Central memory CD4-positive, alpha-beta T cell (primary cell): ENCODE measurements at regions not wholly inside any gene's neighbourhood (a gene's known extent, or its start where the extent isn't known, plus 50 kb on each side); places are given as distances from the start of the nearest gene placed in this dataset.

Experiments used
- DNase-seq: peaks from one replicate; pipeline ENCODE4 v3.0.0; 2022

DNA sequence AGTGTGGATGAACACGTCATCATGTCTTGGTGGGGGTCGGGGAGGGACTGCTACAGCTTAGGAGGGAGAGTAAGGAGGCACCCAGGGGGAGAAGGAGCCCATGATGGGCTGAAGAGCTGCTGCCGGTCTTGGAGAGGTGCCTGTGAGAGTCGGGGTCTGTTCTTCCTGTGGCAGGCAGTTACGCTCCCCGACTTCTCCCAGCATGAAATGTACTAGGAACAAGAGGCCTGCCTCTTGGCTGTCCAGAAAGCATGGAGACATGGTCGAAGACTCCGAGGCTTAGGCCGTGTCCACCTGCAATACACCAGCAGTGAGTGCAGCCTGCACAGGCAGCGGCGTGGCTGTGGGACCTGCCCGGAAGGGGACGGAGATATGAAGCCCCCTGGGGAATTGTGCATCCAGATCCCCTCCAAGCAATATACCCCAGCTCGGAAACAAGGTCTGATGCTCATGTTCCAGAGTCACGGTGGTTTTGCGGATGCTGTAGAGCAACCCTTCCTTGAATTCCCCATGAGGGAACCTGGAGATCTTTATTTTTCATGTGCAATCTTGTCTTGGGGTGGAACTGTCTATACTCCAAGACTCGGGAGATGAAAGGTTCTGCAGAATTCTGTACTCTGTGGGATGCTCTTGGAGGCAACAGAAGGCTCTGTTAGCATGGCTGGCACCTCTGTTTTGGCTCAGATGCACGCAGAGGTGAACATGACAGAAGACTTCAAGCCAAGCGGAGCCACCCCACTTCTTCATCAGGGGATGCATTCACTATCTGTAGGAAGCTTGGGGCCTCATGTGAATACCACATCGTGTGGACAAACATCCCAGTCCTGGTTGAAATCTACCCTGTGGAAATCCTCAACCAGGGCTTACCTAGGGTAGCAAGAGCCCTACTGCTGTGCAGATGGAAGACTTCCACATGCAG is 374.9 kb upstream of the IRX4 start:
- DNase-seq: no peak

GRCh38 chr5:2256691-2257280 is 374.1 kb upstream of the IRX4 start:
- DNase-seq: no peak

GRCh38 chr5:2255915-2256690 is 373.4 kb upstream of the IRX4 start:
- DNase-seq: no peak

- no peak for DNase-seq
Measured at GRCh38 chr5:2254880-2255750, 372.4 kb upstream of the IRX4 start.

DNA sequence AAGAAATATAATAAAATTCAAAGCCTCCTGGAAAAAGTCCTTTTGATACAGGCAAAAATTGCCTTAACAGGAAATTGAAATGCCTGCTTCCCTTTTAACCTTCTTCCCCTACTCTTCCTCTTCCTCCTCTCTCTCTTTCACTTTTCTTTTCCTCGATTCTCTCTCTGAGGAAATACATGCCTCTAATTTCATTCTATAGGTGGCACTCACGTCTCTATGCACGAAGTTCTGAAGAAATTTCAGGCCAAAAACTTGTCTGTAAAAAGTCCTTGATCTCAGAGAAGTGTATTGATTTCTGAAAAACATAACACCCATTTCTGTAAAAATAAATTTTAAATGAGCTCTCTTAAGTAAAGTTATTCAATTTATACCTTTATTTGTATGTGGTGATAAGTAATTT is 371.7 kb upstream of the IRX4 start:
- no peak for DNase-seq

DNA sequence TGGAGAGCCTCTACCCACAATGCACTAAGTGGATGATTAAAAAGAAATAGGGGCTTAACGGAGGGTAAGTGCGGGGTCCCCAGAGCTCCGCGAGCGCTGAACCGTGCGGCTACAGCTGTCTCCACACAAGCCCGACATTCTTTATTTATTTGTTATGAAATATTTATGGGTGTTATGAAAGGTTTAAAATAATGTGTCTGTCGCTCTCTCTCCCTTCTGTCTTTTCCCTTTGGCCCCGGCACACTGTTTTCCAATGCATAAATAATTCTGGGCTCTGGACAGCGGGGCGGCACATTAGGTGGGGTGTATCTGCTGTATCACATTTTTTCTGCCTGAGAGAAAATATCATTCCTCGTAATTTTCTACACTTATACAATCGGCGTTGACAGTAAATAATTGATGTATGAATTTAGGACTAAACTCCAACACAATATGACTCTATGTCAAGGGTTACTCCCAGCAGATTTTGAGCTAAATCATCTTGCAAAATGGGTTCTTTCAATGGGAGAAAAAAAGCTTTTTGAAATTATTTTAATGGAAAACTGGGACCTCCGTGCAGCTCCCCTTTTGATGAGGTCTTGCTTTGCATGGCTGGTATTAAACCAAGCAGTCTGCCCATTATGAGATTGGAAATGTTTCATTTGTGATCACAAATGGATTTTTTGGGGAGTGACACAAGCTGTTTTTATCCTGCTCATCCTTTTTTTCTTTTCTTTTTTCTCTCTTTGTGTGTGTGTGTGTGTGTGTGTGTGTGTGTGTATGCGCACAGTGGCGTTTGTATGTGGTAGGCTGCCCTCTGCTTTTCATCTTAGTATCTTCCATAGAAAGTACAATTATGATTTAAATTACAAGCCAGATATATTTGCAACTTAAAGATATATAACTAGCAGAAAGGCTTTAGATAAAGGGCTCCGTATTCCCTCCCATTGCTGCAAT is 370.6 kb upstream of the IRX4 start:
- no peak for DNase-seq

DNA sequence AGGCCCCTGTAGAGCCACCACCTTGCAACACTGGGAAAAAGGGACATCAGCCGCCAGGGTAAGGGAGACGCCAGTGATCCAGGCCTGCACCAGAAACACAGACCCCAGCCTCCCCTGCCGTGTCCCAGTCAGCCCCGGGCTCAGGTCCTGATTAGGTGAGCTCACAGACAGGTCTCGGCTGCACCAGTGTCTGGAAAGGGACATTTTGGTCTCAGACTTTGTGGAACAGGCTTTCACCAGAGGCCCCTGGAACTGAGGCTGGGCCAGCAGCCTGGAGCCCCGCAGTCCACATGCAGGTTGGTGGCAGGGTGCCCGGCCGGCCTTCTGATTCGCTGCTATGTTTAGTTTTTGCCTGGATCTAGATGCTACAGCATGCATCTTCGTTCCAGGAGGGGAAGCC is 369.0 kb upstream of the IRX4 start:
- DNase-seq: no peak

- DNase-seq: no peak
Measured at GRCh38 chr5:2251298-2251697, 368.6 kb upstream of the IRX4 start.

GRCh38 chr5:2250365-2250950 is 367.7 kb upstream of the IRX4 start:
- no peak for DNase-seq

- no peak for DNase-seq
Measured at GRCh38 chr5:2249442-2249841, 366.7 kb upstream of the IRX4 start.

- DNase-seq: no peak
Measured at GRCh38 chr5:2249026-2249425, 366.3 kb upstream of the IRX4 start.

DNA sequence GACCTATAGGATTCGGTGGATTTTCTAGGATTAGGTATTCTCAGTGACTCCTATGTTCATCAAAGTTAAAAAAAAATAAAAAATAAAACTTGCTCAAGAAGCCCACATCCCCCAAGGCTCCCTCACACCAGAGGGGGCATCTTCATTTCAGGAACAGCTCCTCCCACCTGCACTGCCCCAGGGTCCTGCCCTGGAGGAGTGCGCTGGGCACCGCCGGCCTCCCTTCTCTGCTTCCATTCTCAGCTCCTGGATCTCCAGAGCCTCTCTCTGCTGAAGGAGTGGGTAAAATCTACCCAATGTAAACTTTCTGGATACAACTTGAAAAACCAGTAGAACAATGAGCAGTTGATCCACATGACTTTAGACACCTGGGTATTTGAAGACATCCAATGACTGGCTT is 359.8 kb upstream of the IRX4 start:
- DNase-seq: no peak

DNA sequence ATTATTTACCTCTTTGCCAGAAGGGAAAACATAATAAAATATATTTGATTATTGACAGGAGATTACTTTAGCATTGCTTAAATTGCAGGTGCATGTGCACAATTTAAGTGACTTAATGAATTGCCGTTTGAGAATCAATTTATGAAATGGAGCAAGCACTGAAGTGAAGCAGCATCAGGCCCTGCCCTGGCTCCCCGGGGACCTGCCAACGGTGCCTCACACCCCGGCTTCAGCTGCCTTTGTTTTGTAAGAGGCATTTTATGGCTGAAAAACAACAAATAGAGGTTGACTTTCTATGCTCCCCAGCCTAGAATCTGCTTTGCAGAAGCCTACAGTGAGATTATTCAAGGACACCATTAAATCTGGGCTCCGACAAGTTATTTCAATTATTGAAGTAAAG is 359.1 kb upstream of the IRX4 start:
- DNase-seq: no peak

DNA sequence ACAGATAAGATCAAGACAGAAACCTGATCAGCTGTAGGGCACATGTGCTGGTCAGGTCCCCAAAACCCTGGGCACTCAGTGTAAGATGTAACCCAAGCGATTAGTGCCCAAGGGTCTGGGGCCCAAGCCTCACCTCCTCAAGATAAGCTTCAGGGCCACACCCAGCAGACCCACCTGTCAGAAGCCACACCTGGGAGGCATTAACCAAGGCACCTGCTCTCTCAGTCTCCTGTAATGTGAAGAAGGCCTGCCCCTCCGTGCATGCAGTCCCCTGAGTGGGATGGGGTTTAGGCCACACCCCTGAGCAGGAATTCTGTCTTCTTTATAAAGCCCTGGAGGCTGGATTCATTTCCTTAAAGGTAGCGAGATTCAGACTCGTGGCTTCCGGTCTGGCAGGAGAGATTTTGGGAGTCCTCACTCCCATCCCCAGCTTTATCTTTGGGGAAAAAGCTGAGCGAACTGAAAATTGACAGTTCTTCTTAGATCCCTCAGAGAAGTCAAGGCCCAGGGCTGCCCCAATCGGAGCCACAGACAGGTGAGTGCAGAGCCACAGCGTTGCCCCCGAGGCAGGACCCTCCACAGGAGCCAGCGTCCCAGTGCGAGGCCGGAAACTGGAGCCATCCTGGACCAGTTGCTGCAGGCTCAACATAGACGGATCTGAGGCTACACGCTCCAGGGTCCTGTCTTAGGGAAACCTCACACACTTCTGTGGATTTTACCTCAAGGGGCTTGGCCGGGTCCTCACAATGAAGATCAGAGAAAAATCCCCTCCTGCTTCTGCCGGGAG is 357.6 kb upstream of the IRX4 start:
- no peak for DNase-seq

- no peak for DNase-seq
Measured at GRCh38 chr5:2239201-2239910, 356.6 kb upstream of the IRX4 start.

DNA sequence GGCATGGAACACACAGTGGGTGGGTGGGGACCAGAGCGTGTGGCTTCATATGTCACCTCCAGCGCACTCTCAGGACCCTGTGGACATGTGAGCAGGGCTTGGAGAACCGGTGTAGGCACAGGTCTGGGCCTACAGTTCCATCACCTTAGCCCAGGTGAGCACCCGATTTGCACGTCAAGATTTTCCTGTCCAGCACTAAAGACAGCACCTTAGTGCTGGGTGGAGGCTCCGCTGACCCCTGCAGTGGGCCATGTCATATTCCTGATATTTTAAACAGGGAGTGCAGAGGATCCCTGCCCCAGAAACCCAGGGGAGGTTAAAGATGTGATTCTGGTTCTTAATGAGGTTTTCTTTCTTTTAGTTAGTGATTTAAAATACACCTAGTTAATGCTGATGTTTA is 356.0 kb upstream of the IRX4 start:
- no peak for DNase-seq

DNA sequence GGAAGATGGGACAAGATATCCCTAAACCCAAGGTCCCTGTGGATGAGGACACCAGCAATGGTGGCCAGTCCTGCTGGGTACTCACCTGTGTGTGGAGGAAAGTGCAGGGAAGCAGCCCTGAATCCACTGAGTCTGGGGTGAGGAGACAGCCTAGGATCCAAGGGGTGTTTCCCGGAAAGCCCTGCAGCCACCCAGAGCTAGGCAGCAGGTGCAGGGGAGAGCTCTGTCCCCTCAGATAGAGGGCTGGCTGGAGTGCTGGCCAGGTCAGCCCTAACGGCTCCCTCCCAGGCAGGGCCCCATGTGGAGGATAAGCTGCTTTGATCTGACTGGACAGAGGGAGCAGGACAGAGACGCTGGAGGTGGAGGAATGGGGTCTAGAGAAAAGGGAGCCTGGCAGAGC is 344.7 kb upstream of the IRX4 start:
- DNase-seq: no peak

DNA sequence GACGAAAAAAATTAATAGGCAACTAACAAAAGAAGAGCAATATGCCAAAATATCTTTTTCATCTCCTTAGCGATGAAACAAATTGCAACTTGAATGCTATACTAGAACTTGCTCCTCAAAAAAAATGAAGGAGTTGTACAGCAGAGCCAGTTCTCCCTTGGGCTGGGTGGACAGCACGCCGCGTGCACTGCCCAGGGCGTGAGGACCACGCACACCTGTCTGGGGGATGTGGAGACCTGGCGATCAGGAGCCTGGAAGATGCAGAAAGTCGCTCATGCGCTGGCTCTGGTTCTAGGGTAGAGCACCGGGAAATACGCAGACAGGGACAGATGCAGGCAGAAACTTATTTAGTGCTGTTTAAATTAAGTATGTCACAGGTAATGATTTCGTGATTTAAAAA is 342.0 kb upstream of the IRX4 start:
- no peak for DNase-seq

- no peak for DNase-seq
Measured at GRCh38 chr5:2223303-2223702, 340.6 kb upstream of the IRX4 start.
